Effector CD8-positive, alpha-beta T cell (primary cell): ENCODE measurements at regions not wholly inside any gene's neighbourhood (a gene's known extent, or its start where the extent isn't known, plus 50 kb on each side); places are given as distances from the start of the nearest gene placed in this dataset.

ENCODE experiments used
- DNase-seq: peaks from one replicate; lab custom pipeline; 2025; lab: John Stamatoyannopoulos, UW

DNA sequence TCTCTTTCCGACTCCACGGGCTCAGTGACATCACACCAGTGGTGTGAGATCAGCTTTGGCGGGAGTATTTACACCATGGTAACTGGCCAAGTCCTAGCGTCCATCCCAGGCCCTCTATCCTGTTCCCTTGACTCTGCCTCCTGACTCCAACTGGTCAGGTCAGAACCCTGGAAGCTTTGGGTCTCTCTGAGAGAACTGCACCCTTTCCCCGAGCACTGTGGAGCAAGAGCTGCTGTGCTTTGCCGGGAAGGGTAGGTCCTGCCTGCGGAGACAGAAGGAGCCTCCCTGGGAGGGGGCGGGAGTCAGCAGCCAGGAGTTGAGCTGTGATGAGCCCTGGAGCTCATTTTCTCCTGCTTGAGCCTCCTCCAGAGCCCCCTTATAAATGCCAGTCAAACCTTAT lies 212.1 kb upstream of the TNRC6C start:
- no peak for DNase-seq

DNA sequence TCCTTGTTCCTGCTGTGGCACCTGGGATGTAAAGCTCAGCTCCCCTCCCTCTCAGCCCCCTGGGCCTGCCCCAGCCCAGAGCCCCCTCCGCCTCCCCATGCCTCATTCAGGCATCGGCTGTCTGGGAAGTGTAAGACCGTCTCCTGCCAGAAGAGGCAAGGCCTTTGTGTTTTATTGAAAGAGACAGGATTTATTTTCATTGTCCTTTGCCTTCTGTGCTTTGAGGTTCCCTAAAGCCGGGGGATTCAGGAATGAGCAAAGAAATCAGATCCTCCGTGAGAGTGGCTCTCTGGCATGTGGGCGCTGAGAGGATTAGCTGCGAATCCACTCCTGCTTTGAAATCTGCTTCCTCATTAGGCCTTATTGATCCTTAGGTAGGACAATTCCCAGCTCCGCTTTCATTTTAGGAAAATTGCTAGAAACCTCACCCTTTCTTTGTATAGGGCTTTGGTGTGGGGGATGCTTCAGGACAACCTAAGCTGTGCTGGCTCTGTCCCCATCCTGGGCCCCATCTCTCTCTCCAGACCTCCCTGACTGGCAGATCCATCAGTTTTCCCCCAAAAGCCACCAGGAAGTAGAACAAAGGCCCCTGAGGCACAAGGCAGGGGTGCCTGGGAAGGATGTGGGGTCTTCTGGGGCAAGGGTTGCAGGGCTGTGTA lies 211.5 kb upstream of the TNRC6C start:
- DNase-seq, result no peak

DNA sequence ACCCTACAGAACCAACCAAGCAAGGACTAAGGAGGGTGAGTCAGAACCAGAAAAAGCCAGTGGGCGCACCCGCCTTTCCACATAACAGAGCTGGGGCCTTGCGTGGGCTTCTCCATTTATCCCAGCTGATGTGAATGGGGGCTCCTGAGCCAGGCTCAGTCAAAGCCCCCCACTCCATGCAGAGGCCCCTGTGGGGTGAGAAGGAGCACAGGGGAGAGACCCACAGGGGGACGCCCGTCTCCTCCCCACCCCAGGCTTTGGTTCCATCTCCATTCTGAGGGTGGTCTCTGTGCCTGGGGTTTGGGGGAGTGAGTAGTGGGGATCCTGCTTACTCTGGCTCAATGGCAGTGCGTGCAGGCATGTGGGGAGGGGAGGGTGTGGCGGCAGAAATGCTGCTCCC lies 210.1 kb upstream of the TNRC6C start:
- no peak for DNase-seq

DNA sequence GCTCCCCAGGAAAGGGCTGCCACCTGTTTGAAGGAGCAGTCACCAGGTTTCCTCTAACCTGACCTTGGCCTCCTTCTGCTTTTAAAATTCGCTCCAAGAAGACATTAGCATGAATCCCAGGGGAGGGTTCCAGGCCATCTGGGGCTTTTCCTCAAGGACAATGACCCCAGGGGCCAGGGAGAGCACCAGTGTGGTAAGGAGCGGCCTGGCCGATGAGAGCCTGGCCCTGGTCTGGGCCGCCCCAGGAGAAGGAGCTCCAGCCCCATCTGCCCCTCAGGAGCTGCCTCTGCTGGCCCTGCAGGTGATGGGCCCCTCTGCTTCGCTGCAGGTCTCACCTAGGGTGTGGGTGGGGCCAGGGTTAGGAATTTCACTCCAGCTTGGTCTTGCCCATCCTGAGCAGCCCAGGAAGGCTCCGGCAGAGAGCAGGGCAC lies 209.2 kb upstream of the TNRC6C start:
- DNase-seq, result no peak

DNA sequence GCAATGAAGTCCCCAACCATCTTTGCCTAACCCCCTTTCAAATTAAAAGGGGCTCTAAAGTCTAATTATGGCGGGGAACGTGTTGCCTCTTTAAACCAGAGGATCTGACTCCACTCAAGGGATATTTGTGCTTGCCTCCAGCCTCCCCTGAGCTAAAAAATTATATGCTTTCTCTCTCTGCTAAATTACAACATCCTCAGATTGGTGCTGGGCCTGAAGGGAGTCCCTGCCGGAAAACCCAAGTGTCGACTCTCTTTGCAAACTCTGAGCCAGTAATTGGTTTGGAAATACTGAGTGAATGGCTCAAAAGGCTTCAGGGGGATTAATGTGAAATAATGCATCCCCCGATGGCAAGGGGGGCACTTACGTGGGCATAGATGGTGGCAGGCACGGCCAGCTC lies 208.5 kb upstream of the TNRC6C start:
- DNase-seq, result no peak

DNA sequence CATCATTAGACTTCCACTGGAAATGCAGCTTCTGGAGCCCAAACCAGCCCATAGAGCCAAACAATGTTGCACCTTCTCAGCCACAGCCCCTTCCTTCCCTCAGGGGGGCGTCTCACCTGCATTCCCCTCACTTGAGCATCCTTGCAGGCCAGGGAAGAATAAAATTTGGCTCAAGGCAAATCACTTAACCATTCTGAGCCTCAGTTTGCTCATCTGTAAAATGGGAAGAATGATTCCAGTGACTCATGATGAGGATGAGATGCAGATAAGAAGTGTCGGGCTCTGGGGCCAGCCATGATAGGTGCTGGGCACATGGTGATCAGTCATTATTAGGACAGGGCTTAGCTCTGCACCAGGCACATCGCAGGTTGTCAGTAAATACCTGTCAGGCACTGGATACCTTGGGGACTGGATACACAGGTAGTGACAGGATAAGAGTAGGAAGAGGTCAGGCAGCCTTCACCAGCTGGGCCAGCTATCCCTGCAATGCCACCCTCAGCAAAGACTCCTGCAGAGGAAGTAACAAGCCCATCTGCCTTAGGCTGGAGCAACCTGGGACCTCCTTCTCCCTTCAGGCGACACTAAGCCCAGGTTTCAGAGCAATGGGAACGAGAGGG lies 208.0 kb upstream of the TNRC6C start:
- DNase-seq, result no peak

DNA sequence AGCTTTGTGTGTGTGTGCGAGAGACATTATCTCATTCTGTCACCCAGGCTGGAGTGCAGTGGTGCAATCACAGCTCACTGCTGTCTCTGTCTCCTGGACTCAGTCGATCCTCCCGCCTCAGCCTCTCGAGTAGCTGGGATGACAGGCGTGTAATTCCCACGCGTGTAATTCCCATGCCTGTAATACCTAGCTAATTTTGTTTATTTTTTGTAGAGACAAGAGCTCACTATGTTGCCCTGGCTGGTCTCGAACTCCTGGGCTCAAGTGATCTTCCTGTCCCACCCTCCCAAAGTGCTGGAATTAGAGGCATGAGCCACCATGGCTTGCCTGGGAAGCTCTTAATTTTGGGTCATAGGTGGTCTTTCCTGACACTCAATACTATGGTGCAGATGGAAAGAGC lies 205.3 kb upstream of the TNRC6C start:
- DNase-seq, result no peak

DNA sequence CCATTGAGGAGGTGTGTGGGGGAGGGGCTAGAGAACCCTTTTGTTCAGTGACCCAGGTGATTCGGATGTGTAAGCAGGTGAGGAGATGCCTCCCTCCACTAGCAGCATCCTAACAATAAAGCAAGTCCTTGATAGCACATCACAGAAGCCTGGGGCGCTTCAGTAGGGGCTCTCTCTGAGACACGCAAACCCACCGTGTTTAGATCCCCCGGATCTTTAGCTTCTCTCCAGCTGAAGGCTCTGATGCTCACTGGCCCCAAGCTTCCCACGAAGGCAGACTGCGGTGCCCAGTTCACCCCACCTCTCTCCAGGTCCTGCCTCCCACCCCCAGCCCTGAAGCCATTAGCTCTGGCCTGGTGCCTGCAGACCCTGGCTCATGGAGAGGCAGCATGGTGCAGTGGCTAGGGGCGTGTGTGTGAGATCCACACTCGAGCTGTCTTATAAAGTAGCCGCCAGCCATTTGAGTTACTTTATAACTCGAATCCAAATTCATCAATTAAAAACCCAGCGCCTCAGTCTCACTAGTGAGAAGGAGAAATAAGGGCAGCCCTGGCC lies 204.7 kb upstream of the TNRC6C start:
- no peak for DNase-seq

DNA sequence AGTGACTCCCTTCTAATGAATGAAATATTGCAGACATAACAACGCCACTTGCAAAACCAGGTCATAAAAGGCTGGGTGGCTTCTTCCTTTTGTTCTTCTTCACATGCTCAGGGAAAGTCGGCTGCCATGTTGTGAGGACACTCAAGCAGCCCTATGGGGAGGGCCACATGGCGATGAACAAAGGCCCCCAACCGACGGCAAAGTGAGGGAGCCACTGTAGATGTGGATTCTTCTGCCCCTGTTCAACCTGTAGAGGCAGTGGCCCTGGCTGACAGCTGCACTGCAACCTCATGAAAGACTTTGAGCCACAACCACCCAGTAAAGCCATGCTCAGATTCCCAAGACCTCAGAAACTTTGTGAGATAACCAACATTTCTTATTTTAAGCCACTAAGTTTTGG lies 203.5 kb upstream of the TNRC6C start:
- no peak for DNase-seq

DNA sequence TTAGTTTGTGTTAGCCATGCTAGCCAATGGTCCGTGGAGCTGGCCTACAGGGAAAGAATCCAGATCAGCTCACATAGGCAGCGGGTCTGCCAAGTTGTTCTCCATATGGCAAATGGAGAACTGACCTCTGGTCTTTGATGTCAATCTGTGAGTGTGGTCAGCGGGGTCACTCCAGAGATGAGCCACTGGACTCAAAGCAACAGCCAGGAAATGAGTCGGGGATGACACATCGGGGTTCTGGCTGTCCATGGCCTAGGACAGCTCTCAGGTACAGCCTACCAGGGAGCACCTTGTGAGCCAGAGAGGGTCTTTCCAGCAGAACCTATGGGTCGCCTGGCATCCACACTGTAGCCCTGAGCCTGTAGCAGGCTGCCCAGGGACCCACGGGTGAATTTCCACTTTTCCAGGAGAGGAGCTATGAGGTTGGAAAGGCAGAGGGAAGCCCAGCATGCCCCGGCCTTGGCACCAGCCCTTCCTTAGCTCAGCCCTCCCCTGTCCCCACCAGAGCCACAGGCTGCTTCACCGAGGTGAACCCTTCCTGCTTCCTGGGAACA lies 203.0 kb upstream of the TNRC6C start:
- DNase-seq, result no peak

DNA sequence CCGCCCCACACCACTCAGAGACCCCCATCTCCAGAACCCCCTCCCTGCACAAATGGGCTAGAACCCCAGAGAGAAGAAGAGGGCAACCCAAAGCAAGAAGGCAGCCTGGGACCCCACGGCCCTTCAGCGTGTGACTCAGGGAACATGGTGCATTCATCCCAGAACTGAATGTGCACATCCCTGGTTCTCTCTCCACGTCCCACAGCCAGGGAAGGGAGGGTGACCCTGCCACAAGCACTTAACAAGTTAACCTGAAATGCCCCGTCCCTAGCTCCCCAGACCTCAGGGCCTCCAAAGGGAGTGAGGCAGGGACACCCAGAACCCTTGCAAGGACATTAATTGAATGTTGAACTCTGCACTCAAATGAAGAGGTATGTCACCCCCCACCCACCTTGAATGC lies 202.5 kb upstream of the TNRC6C start:
- DNase-seq, result no peak

DNA sequence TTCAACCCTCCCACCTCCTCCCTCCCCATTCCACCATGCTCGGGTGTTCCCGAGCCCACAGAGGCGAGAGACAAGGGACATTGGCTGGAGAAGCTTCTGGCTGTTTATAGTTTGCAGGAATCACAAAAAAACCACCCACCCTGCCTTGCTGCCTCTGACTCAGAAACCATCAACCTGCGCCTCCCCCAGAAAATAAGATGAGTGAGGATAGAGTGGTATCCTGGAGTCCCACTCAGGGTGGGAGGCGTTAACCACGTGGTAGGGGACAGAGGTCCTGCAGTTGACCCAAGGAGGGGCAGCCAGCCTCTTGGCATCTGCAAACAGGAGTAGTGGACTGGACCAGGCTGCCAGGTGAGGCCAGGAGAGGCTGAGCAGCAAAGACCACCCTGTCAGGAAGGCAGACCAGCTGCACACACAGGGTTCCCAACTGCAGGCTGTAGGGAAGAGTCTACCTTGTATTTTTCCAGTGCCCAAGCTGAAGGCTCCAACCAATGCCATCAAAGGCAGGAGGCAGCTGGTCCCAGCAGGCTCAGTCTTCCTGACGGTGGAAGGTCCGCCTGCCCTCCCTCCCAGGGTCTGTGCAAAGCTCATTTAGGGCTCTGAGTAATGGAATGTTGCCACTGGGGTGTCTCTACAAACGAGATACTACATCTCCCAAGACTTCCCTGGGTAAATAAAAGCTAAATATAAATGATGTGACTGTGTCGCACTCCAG lies 201.5 kb upstream of the TNRC6C start:
- DNase-seq, result no peak

DNA sequence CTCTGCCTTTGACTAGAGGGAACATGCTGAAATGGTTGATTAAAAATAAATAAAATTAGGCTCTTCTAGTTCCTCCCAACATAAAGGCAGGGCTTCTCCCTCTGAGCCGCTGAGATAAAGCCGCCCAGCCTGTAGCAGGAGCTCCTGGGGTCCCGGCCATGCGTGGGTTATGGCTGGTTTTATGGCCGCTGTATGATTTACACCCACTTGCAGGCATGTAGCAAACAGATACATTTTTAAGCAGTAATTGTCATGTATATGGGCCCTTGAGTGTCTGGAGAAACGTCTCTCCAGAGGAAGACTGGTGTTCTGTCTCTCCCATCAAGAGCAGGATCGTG lies 201.0 kb upstream of the TNRC6C start:
- no peak for DNase-seq

DNA sequence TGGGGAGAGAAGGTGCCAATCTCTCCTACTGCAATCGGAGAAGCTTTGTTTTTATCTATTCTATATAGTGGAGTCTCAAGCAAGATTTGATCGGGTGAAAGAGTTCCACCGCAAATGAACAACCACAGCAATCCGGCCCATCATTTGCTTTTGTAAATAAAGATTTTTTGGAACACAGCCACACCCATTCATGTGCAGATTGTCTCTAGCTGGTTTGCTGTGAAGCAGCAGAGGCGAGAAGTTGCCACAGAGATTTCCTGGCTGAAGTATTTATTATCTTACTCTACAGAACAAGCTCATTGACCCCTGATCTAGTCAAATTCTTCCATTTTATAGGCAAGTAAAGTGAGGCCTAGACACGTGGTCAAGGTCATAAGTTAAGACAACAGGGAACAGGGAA lies 195.5 kb upstream of the TNRC6C start:
- no peak for DNase-seq

DNA sequence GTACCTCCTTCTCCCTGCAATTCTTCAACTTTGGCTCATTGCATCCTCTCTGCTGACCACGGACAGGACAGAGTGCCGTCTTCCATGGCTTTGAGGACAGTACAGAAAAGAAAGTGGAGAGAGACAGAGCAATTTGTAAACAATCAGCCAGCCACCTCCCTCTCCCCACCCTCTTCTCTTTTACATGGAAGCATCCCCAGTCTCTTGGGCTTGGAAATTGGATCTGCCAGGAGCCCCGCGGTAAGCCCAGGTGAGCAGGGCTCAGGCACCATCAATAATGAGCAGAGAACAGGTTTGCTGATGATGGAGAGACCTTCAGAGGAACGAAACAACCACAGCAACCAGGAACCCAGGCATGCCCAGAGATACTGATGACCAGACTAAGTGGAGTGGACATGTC lies 194.9 kb upstream of the TNRC6C start:
- DNase-seq, result no peak

DNA sequence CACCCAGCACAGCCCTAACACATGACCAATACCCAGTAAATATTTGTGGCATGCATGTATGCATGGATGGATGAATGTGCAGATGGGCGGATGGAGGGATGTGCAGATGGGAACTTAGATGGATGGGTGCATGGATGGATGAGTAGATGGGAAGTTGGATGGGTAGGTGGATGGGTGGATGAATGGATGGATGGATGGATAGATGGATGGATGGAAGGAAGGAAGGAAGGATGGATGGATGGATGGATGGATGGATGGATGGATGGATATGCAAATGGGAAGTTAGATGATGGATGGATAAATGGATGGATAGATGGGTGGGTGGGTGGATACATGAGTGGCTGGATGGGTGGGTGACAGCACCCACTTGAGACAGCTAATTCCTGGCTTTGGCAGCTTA lies 193.2 kb upstream of the TNRC6C start:
- DNase-seq, result no peak

DNA sequence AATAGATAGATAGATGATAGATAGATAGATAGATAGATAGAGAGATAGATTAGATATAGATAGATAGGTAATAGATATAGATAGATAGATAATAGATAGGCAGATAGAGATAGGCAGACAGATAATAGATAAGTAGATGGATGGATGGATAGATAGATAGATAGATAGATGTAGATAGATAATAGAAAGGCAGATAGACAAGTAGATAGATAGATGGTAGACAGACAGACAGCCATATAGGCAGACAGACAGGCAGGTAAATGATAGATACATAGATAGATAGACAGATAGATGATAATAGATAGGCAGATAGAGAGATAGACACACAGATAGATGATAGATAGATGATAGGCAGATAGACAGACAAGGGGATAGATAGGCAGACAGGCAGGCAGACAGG lies 191.4 kb upstream of the TNRC6C start:
- DNase-seq, result no peak

DNA sequence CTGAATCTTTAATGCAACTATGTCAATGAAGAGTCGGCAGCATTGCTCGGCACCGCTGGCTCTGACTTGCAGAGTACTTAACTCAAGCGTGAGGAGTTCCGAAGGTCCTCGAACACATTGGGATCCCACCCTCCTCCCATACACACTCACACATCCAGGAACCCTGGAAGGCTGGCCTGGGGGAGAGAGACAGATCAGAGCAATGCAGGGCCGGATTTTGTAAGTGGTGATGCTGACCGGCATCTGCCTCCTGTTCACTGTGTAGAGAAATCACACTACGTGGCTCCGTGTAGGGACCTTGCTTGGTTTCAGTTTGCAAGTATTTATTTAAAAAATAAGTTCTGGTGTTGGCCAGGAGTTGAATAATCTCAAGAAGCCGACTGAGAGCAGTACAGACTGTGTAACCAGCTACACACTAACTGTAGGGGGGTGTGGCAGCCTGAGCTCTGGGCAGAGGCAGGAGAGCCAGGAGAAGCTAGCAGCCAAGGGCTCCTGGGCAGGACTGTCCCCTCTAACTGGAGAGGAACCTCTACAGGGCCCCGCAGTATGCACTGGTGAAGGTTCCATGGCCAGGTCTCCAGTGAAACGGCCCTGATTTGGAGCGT lies 190.2 kb upstream of the TNRC6C start:
- no peak for DNase-seq

DNA sequence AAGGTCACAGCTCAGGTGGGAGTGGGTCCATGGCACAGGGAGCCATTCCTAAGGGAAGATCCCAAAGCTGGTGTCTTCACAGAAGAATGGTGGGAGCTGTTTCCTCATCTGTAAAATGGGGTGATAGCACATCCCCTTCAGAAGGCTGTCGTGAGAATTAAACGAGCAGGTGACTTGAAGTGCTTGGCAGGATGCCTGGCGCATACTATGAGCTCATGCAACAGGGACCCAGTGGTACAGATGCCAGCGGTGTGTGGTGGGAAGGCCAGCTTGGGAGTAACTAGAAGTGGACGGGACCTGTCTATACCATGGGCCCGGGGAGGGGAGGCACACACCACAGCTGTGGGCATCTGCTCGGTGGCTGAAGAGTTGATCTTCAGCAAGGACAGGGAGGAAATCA lies 189.3 kb upstream of the TNRC6C start:
- no peak for DNase-seq

DNA sequence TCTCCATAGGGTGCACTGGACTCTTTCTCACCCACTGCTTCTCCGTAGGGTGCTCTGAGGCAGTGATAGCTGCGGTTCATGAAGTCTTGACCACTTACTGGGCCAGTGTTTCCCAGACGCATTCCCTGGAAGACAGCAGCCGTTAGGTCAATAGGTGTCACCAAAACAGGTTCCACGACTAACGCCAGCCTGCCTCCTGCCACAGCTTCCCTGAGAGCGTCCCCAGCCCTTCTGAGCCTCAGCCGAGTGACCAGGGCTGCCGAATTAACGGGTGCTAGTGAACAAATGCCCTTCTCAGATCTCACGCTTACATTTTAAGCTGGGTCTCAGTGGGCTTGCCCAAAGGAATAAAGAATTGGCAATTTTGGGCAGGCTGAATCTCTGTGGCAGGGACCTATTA lies 188.7 kb upstream of the TNRC6C start:
- DNase-seq, result no peak

DNA sequence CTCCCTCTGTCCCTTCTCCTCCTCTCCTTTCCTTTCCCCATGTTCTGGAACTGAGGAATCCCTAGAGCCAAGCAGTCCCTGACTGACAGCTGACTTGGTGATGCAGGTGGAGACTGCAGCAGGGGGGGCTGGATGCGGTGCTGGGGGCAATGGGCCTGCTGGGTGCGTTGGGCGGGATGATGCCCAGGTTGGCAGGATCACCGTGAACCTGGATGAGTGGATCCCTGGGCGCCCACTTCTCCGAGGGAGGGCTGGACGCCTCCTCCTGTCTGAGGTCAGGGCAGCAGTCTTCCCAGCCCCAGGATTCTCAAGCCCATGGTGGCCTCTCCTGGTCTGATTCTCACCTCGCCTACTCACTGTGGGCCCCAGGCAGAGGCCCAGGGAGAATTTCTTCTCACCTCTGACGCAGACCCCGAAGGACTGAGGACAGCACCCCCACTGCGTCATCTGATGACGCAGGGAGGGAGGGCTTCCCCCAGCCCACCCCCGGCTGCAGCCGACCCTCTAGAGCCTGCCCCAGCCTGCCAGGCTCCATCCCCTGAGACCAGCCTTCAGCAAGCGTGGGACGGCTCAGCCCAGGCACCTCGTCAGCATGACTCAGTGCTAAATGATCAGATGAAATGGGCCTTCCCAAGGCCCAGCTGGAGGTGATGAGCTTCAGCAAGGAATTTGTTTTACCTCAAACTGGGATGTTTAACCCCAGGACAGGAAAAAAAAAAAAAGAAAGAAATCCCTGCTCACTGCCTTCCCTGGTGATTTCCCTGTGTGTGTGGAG lies 188.0 kb upstream of the TNRC6C start:
- DNase-seq, result no peak

DNA sequence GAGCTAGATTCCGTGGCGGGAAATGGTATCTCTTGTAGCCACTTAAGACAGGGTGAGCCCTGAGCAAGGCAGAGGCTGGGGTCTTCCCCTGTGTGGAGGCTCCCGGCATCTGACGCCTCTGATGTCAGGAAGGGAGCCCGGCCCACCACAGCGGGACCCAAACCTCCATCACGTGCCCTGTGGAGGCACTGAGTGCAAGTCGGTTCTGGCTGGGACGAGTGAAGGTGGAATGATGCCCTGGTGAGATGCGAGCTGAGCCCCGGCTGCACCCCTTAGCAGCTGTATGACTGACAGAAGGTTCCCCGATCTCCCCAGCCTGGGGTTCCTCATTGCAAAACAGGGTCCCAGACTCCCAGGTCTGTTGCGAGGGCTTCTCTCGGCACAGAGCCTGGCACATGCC lies 187.4 kb upstream of the TNRC6C start:
- DNase-seq, result no peak
